ENCODE measurements at regions not wholly inside any gene's neighbourhood (a gene's known extent, or its start where the extent isn't known, plus 50 kb on each side); places are given as distances from the start of the nearest gene placed in this dataset.
"Not testable (repeated sequence)": the region's sequence is repeated elsewhere in the genome, so short reads cannot be mapped to it uniquely, and the experiment has no call there.

GRCh38 chr9:108039493-108039892 is 549.9 kb upstream of the KLF4 start:
- no peak overlapping the region for H3K27ac ChIP-seq
- TF ChIP-seq, protein P1, sequence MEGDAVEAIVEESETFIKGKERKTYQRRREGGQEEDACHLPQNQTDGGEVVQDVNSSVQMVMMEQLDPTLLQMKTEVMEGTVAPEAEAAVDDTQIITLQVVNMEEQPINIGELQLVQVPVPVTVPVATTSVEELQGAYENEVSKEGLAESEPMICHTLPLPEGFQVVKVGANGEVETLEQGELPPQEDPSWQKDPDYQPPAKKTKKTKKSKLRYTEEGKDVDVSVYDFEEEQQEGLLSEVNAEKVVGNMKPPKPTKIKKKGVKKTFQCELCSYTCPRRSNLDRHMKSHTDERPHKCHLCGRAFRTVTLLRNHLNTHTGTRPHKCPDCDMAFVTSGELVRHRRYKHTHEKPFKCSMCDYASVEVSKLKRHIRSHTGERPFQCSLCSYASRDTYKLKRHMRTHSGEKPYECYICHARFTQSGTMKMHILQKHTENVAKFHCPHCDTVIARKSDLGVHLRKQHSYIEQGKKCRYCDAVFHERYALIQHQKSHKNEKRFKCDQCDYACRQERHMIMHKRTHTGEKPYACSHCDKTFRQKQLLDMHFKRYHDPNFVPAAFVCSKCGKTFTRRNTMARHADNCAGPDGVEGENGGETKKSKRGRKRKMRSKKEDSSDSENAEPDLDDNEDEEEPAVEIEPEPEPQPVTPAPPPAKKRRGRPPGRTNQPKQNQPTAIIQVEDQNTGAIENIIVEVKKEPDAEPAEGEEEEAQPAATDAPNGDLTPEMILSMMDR (conservative IDR thresholded peaks at IDR 0.05) = no peak

DNA sequence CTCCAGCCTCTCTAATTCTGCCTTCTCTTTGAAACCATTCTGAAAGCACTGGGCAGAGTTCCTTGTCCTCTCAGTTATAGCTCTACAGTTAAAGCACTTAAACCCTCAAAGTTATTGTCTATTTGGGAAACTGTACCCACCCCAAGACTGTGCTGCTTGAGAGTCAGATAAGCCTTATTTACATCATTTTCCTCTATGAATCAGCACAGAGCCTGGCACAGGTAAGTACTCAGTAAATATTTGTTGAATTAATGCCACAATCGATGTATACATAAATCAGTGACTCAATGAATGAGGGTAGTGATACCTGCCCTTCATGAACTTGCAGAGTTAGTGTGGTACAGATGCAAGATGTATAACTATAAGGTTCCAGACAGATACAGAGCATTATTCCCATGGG is 549.4 kb upstream of the KLF4 start:
- TF ChIP-seq, protein P1 (conservative IDR thresholded peaks at IDR 0.05) = no peak
- H3K27ac ChIP-seq = no peak overlapping the region

DNA sequence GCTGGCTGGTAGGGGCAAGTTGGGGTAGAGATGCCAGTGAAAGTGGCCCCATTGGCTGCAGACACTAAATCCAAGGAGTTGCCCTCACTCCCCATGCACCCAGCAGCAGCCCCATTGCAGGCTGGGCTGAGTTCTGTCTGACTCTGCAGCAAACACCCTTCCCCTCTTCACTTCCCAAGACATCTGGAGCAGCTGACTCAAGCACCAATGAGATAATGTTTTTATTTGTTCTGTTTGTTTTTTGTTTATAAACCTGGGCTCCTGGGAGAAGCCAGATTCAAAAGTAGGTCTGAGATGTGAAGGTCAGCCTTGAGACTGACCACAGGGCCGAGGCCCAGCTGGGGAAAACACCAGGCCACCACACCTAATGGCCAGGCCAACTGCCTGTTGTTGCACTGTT is 545.9 kb upstream of the KLF4 start:
- TF ChIP-seq, protein P1 (conservative IDR thresholded peaks at IDR 0.05) = no peak
- no peak overlapping the region for H3K27ac ChIP-seq

DNA sequence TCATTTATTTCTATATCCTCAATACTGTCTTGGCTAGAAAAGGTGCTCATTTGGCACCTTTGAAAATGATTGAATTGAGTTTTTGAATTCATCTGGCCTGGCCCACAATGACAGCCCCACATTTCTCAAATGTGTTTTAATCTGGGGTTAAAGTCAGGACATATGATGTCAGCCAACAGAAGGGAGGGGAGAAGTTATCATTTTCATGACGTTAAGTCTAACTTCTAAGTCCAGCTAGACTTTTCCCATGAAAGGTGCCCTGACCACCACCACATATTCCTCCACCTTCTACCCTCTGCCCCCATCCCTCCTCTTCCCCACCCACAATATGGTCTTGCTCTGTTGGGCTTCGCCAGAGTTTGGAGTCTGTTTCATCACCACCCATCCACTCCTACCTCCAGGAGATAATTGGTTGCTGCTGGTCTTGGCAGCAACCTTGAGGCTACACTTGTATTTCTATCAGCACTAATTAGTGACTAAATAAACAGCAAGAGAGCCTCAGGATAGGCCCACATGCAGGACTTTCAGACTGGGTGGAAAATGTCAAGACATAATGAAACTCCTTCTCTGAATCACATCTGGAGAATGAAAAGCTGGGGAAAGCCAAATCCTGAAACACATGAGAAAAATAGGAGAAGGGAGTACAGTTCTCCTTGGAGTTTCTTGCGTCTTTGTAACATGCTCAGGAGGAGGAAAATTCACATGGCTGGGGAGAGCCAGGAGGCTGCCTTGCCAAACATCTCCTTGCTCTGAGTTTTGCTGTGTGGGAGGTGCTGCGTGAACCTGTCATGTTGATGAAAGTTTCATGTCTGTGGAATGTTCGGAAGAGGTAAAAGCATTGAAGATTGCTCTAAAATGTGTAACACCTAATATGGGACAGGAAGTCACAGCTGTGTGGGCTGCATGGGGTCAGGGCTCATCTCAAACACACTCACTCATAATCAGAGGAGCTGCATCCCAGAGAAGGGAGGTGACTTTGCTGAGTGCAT is 544.7 kb upstream of the KLF4 start:
- TF ChIP-seq, protein P1 (conservative IDR thresholded peaks at IDR 0.05) = no peak
- no peak overlapping the region for H3K27ac ChIP-seq

- not testable (repeated sequence) for H3K27ac ChIP-seq
Measured at GRCh38 chr9:108032079-108032478, 542.5 kb upstream of the KLF4 start.

GRCh38 chr9:108031221-108031620 is 541.7 kb upstream of the KLF4 start:
- H3K27ac ChIP-seq = not testable (repeated sequence)

GRCh38 chr9:108026718-108027117 is 537.1 kb upstream of the KLF4 start:
- H3K27ac ChIP-seq = not testable (repeated sequence)

DNA sequence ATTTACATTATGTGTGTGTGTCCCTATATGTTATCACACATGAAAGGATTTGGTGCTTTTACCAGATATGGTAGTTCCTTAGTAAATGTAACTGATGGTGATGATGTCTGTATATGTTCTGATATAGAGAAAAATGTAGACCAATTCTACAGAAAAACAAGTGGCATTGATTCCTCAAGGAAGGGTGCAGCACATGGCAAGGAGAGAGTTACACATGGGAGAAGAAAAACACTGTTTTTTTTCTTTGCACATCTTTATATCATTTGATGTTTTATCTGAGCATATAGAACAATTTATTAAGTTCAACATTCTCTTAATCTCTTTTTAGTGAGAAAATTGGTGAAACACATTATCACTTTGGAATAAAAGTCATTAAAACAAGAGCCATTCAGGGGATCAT is 535.0 kb upstream of the KLF4 start:
- TF ChIP-seq, protein P1 (conservative IDR thresholded peaks at IDR 0.05) = no peak

DNA sequence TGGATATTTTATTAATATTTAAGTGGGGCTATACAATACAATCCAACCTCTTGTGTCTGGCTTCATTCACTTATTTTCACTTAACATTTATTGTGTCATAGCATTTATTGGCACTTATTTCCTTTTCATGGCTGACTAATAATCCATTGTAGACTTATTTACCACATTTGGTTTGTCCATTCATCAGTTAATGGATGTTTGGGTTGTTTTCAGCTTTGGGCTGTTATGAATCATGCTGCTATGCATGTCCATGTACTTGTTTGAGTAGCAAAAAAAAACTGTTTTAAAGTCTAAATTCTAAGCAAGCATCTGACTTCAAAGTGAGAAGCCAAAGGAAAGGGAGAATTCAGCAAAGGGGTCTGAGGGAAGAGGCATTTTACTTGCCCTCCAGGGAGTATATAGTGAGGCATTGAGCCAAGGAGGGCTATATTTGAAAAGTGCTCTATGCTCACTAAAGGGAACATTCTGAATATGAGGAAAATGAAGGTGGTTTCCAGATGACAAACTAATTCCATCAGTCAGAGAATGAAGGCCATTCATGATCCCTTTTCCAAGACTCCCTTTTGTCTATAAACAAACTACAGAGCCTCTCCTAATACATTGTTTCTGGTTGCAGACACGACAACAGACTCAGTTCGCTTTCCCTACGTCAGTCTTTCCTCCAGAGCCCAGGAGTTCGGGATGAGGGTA is 532.8 kb upstream of the KLF4 start:
- TF ChIP-seq, protein P1 (conservative IDR thresholded peaks at IDR 0.05) = no peak

More for the DNA sequence above, 535.0 kb upstream of the KLF4 start:
- no peak overlapping the region for H3K27ac ChIP-seq

More for the DNA sequence above, 532.8 kb upstream of the KLF4 start:
- no peak overlapping the region for H3K27ac ChIP-seq
